NCI-H446 (cell line): ENCODE measurements at regions not wholly inside any gene's neighbourhood (a gene's known extent, or its start where the extent isn't known, plus 50 kb on each side); places are given as distances from the start of the nearest gene placed in this dataset.
A peak's percentile ranks its signal among the peaks of the same experiment; 100 is the strongest.

Experiments
- DNase-seq, 2 experiments: peaks; one replicate each; lab custom pipeline; 2025; lab: John Stamatoyannopoulos, UW

DNA sequence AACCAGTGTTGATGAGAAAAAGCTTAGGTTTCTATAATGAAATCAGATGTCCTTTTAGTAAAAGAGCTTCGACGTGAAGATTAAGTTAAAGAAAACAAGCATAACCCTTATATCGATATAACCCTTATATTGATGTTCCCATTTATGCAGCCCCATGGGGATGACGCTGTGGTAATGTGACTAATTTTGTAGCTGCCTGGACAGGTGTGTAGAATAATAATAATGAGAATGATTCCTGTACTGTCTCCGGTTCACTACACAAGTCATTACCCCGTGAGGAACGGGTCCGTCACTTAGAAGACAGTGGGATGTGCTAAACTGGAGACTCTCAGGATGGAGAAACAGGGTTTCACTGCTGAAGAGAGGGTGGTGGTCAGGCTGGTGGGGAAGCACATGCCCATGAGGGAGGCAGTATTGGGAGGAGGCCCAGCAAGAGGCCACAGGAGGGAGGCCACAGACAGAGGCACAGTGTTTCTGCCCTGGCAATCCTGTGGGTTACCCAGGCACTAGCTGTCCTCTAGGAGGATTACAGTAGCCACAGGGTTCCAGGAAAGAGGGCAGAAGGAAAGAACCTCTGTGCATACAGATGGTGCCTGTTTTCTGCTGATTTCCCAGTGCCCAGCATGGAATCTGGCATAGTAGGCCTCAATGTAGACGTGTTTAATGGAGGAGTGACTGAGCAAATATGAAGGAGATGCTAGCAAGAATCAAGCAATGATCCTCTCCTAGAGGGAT, 191.1 kb upstream of the TSC22D2 start:
- DNase-seq: peak in 1 of 2 experiments; percentile 62

DNA sequence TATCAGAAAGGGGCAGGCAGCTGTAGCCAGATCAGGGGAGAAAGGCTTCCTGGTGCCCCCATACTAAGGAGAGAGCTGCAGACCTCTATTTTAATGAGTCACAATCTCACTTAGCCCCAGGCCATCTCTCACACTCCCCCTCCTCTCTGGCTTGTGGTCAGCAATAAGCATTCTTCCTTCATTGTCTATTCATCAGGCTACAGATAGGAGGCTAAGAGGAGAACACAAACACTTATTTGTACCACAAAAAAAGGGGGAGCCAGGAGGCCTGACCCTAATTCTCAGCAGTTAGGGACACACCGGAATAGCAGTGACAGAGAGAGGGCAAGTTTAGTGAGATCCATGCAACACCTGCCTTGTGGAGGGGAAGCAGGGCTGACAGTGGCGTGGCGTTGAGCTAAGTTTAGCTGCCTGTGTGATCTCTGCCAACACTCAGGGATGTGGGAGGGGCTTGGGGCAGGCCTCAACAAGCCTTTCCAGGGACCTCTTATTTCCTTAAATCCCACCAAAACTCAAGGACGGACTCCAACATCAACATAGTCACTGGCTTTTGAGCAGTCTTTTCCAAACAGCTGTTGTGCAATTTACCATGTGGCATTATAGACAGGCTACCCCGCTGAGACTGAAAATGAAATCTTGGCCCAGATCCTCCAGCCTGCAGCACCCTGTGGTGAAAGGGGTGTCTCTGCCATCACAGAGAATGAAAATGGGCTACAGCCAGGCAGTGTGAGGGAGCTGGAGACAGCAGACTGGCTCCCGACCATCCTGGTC, 191.9 kb upstream of the TSC22D2 start:
- peak; percentile 98 to 99 for DNase-seq

DNA sequence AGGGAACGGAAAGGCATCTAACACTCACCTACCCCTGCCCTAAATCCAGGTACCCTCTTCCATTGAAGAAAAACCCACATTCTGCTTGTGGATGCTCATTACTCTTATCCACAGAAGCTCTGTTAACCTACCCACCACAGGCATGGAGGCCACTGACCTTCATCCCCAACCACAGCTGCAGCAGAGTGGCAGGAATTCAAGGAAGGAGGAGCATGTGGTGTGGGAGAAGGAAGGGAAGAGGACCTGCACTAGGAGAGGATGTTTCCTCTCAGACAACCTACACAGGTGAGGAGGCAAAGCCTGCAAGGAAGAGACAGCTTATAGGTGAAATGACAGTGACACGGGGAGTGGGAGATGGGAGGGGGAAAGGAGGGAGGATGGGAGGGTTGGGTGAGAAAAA, 192.5 kb upstream of the TSC22D2 start:
- DNase-seq: no peak

DNA sequence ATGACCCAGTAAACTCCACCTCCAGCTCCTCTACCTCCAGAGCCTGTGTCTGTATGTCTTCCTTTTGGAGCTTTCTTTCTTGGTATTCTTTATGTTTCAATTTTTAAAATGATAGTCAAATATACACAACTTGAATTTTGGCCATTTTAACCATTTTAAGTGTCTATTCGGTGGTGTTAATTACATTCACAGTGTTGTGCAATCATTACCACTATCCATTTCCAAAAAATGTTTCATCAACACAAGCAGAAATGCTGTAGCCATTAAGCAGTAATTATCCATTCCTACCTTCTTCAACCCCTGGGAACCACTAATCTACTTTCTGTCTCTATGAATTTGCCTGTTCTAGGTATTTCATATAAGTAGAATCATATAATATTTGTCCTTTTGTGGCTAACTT, 194.5 kb upstream of the TSC22D2 start:
- DNase-seq: no peak

DNA sequence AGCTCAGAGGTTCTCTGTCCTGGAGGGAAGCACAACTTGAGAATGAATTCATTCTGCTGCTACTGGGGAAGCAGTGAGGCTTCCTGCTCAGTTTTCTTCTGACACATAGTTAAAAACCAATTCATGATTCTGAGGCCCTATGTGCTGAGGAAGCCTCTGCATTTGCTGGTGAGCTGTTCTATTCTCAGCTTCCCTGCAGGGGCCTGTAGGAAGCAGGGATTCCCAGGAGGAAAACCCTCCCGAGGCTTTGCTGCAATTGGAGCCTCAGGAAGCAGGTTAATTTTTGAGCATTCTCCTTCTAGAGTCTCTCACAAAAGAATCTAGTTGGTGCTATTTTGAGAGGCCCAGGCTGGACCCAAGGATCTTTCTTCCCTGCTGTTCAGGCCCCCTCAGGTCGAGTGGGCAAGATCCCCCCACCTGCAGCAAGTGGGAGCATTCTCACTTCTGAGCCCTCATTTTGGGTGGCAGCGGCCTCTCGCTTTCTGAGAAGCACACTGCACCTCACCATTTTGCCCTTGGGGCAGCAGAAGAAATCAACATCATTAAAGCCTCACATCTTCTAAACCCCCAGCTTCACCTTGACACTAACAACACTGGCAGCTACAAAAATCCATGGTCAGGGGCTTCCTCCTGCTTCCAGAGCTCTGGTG, 197.5 kb upstream of the TSC22D2 start:
- DNase-seq: no peak

DNA sequence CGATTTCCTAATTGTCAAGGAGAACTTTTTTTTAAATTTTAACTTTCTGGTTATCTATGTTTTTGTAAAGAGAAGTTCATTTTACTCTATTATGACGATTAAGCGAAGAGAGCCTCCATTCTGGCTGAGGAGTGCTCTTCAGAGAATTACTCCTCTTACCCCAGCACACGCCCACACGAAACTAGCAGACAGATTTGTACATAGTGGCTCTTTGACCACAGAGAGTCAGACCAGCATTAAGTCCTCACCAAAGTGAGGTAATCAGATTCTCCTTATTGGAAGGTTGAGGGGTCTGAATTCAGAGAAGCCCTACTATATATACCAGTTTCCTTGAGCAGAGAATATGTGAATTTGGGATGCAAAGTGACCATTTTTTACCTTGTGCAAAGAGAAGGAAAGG, 204.8 kb upstream of the TSC22D2 start:
- no peak for DNase-seq

DNA sequence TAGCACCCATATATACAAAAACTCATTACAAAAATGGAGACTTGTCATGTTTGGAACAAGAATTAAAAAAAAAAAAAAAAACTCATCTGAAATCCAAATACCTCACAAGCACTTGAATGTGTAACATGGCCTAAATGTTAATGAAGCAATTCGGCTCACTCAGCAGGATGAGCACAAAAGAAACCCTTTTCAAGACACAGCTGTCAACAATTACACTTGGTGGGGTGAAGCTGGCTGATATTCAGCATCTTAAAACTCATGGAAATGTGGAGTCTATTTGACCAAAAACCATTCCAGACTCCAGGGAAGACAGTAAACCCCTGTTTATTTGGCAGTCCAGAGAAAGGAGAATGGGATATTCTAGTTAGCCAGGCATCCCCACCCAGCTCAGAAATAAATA, 205.4 kb upstream of the TSC22D2 start:
- peak; percentile 64 to 88 for DNase-seq

DNA sequence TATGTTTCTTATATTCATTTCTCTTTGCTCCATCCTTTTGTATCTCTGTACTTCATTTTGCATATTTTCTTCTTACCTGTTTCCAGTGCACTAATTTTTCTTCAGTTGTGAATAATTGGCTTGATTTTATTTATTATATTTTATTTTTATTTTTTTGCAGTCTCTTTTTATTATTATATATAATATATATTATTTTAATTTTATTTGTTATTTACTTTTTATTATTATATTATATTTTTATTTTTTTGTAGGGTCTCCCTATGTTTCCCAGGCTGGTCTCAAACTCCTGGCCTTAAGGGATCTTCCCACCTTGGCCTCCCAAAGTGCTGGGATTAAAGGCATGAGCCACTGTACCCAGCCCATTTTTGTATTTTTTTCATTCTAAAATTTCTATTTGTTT, 213.1 kb upstream of the TSC22D2 start:
- no peak for DNase-seq

DNA sequence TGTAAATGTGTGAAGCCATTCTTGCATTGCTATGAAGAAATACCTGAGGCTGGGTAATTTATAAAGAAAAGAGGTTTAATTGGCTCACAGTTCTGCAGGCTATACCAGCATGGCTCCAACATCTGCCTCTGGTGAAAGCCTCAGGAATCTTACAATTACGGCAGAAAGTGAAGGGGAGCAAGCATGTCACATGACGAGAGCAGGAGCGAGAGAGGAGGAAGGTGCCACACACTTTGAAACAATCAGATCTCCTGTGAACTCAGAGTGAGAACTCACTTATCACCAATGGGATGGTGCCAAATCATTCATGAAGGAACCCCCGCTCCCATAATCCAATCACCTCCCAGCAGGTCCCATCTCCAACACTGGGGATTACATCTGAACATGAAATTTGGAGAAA, 213.6 kb upstream of the TSC22D2 start:
- no peak for DNase-seq

DNA sequence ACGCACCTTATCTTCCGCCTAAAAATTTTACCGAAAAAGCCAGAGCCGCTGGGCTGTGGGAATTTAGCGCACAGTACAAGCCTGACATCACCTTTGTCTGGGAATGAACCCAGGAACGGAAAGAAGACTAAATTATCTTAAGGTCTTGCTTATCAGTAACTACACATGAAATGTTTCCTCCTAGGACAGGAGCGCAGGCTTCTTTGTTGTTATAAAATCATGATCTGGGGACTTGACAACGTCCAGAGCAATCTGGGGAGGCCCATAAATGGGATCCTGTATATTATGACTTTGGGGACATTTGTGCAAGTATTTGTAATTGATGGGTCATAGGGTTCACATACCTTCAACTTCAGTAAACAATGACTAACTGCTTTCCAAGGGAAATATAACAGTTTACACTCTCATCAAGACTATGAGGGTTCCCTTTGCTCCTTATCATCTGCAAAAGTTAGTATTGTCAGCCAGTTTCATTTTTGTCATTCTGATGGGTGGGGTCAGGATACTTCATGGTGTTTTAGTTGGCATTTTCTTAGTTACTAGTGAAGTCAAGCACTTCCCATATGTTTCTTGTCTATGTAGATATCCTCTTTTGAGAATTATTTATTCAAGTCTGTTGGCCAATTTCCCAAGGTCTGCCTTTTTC, 213.9 kb upstream of the PFN2 start:
- DNase-seq: no peak

DNA sequence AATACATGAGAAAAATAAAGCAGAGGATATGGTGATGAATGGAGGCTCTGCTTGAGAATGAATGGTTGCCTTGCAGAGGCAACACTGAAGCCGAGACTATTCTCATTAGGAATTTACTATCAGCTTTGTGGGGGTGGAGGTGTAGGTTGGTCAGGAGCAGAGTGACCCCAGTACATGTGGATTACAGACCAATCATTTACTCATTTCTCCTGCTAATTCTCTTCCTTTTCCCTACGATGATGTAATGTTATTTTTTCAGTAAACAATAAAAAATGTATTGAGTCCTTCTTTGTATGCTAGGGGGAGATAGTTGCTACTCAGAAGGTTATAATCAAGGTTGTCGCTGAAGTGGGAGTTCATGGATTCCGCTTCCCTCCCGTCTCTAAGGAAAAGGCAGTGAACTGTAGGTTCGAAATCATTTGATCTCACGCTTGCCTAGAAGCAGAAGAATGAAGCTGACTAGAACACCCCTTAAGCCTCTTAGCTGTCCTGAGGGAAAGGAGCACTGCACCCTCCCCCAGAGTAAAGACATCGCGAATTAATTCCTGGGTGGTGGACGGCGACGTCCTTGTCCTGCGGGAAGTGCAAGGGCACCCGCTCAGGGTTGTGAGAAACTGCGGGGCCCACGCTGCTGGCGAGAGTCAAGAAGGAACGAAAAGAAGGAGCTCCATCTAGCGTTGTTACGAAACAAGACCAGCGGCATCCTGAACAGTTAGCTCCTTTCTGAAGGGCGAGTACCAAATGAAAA, 213.2 kb upstream of the PFN2 start:
- DNase-seq: peak; percentile 80 to 90

DNA sequence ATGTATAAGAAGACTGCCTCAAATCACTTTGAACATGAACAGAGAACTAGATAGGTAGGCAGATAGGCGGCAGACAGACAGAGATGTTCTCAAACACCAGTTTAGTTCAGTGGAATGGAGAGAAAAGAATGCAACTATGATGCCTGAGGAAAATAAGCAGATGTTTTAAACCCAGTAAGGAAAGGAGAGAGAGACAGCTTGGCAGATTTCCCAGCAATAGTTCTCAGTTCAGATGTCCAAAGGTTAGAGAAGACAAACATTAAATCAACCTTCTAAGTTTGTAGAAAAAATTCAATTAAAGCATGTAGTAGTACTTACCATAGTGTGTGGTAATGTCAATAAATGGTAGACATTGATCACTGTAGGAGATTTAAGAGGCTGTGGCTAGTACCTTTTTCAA, 209.6 kb upstream of the PFN2 start:
- peak; percentile 45 to 77 for DNase-seq

DNA sequence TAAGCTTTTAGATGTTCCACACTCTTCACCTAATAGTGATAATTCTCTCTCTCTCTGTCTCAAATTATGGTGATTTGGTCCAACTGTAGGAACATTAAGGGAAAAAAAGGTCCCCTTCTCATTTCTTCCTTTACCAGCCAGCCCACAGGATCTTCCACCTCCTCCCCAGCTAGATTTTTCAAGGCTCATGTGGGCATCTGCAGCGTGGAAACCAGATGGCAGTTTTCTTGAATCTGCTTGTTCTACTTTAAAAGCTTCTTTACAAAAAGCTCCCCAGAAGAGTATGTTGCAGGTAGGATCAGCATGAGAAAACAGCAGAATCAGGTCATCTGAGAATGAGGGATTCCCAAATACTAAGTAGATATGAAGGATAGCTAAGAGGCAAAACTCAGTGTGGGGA, 208.6 kb upstream of the PFN2 start:
- DNase-seq: no peak

DNA sequence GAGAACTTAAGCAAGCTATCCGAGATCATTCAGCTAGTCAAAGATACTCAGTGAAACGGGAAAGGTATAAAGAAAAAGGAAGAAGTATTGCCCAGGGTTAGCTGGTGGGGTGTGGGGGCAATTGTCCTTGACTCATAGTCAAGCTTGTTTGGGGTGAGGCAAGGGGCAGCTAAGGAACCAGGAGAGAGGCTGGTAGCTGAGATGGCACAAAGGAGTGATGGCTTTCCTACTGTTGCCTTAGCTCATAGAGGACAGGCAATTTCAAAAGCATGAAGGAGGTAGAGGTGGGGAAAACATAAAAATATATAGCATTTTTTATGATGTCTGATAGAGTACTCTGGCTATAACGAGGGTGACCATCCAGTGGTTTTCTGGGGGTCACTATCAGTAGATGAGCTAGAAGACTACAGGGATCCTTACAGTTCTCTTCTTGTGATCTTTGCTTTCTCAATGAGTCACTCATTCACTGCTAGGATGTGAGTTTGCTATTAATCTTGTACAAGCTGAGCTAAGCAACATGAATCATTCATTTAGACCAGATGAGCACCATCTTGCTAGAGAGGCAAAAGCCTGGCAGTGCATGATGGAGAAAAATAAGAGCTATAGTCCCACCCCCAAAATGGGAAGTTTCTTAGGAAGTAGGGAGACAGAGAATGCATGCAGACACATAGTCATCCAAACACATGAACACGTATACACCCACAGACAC, 207.1 kb upstream of the PFN2 start:
- no peak for DNase-seq

DNA sequence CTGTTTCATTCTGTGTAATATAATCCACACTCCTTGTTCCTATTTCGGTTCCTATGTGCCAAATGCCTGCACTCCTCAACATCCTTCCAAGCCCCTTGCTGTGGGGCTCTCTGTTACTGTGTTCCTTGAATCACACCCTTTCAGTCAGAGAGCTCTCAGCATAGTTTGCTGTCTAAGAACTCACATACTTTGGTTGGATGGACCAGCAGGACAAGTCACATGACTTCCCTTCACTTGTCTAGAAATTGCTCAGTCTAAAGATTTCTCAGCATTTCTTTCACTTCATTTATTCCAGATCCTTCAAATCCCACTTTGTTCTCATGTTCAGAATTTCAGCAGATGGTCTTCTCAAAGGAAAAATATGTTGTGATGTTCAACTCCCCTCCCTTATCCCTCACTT, 203.5 kb upstream of the PFN2 start:
- DNase-seq: peak in 1 of 2 experiments; percentile 36

DNA sequence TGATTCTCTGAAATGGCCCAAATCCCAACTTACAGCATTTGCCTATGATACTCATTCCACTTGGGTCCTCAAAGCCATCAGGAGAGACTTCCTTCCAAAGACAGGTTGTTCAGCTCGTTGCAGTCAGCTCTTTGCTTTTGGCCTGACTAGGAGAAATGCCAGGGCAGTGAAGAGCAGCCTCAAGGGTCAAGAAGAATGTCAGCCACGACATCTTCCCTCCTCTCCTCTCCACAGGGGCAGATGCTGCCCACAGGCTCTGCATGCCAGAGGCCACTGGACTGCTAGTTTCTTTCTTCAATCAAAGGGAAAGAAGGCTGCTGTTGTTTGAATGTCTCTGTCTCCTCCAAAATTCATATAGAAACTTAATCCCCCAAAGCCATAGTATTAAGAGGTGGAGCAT, 201.7 kb upstream of the PFN2 start:
- no peak for DNase-seq

DNA sequence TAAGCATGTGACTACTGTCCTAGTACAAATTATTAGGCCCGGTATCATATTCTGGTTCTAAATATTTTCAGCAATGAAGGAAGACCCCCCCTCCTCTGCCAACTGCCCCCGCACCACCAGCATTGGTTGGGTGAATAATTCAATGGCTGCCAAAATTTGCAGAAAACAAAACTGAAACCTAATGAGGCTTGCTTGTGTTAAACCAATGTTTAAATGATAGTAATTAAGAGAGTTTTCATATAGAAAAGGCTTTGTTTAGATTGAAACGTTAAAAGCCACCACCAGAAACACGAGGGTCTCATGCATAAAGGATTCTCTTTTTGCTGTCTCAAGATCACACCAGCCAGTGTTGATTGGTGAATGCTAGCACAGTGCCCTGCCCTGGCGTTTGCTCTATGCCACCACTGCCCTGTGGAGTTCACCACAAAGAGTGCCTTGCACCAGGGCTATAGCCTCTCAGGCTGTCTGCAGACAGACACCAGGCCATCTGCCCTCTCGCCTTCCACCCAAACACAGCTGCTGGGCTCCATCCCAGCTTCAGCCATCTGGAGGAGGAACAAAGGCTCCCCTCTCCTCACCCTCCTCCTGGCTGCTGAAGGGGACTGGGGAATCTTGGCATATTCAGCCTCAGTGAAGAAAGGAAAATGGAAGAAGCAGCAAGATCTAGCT, 200.3 kb upstream of the PFN2 start:
- DNase-seq: peak; percentile 89 to 96

DNA sequence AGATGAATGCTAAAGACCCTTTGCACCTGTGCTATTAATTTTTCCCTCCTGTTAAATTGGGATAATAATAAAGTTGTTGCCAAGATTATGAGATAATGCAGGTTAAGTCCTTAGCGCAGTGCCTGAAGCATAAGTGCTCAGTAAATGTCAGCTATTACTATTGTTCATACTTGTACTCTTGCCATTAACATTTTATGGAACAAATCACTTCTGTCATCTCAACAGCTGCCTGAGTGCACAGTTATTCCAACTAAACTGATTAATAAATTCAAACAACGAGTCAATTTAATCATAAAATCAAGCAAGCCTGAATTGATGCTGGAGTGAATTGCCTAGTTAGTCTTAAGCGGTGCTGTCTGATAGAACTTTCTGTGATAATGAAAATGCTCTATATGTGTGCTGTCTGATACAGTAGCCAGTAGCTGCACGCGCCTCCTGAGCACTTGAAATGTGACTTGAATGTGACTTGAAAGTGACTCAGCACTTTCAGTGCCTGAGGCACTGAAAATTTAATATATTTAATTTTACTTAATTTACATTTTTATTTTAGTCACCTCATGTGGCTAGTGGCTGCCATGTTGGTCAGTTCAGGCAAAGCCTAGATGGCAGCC, 198.7 kb upstream of the PFN2 start:
- DNase-seq: peak; percentile 25 to 45

DNA sequence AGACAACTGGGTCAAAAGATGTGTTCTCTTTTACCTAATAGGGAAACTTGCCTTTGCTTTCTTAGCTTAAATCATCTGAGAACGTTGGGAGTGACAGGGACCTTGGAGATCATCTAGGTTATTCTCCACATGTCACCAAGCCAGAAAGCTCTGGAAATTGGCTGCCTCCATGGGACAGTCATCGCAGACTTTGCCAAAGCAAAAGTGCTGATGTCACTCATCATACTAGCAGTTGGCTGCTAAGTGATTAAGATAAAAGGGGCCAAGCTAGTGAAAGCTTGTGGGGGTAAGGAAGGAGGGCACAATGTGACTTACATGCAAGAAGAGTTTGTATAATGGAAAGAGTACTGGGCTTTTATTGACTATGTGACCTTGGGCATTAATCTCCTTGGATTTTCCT, 198.0 kb upstream of the PFN2 start:
- DNase-seq: peak; percentile 87 to 93
